ENCODE measurements at regions not wholly inside any gene's neighbourhood (a gene's known extent, or its start where the extent isn't known, plus 50 kb on each side); places are given as distances from the start of the nearest gene placed in this dataset.

DNA sequence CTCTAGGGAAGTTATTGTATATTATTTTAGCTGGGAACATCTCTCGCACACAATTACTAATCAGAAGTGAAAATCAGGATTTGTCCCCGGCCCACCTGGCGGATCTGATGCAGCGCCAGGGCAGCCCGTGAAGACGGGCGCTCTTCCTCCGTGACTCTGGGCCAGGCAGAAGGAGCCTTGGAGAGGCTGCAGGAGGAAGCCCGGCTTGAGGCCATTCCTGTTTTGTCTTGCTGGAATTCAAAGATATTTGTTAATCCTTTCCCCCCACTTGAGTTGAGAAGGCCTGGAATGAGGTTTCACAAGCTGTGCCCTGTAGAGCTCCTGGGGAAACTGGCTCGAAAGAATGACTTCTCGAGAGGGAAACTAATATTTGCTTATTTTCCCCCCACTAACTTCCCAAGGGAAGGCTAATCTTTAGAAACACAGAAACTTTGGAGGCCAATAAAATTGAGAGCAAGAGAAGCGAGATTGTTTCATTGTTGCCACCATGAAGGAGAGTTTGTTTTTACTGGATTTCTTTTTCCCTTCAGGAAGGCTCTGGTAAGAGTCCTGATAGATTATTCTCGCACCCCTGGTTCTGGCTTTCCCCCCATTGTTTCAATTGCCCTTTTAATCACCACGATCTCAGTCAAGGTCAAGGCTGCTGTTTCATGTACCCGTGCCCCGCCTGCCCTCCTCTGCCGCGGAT lies 92.8 kb upstream of the SEPTIN5 start:
- DNase-seq = no peak

- DNase-seq = no peak
Observed at GRCh38 chr22:19622061-19622441, 92.3 kb upstream of the SEPTIN5 start.

- no peak for DNase-seq
Observed at GRCh38 chr22:19625331-19626041, 88.8 kb upstream of the SEPTIN5 start.

GRCh38 chr22:19626042-19626587 lies 88.2 kb upstream of the SEPTIN5 start:
- no peak for DNase-seq

DNA sequence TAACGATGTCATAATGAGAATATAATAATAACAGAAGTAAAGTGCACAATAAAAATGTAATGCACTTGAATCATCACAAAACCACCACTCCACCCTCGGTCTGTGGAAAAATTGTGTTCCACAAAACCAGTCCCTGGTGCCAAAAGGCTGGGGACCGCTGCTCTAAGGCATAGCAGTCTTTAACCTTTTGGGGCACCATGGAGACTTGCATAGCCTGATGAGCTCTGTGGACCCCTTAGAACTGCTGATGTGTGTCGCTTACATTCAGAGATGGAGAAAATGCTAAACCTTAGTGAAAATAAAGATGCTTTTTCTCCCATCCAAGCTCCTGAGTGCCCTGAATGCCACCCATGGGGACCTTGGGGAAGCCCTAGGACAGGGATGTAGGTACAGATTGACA lies 87.6 kb upstream of the SEPTIN5 start:
- no peak for DNase-seq

DNA sequence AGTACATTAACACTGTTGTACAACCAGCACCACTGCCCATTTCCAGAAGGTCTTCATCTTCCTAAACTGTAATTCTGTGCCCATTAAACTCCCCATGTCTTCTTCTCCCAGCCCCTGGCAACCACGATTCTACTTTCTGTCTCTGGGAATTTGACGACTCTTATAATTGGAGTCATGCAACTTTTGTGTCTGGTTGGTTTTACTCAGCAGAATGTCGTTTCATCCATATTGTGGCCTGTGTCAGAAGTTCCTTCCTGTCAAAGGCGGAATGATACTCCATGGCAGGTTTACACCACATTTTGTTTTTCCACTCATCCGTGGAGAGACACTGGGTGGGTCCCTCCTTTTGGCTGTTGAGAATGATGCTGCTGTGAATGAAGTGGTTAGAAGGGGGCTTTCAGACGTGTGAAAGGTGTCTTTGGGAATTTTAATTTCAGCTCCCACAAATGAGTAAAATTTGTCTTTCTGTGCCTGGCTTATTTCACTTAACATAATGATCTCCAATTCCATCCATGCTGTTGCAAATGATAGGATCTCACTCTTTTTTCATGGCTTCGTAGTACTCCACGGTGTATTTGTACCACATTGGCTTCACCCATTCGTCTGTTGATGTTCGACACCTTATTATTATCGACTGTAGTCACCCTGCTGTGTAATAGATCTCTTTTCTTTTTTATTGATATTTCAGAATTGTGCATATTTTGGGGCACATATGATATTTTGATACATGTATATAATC lies 86.1 kb upstream of the SEPTIN5 start:
- no peak for DNase-seq

- no peak for DNase-seq
Observed at GRCh38 chr22:19629331-19629719, 85.0 kb upstream of the SEPTIN5 start.

DNA sequence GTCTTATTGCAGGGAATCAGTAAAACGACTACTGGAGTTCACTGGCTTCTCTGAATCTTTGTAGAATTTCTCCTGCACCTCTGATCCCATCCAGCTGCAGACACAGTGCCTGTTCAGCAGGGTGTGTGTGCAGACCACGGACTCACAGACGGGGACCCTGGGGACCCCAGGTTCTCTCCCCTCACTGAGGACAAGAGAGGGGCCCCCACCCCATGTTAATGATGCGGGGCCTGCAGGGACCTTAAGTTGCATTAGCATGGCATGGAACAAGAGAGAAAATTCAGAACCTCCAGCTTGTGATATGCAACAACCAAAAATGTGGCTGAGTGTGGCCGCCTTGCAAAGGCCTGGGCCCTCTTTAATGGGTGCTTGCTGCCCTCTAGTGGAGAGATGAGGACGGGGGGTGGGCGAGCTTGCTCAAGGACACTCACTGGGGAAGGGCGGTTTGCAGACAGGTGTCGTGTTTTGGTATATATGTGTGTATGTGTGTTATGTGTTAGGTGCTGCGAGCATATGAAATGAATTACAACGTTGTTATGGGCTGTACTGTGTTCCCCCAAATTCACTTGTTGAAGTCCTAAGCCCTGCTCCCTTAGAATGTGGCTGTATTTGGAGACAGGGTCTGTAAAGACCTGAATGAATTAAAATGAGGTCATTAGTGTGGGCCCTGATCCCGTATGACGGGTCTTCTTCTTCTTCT lies 84.4 kb upstream of the SEPTIN5 start:
- peak; percentile 67 to 88 (median 83) for DNase-seq

- no peak for DNase-seq
Observed at GRCh38 chr22:19630614-19631013, 83.7 kb upstream of the SEPTIN5 start.

GRCh38 chr22:19631899-19632667 lies 82.2 kb upstream of the SEPTIN5 start:
- DNase-seq = peak in 2 of 3 donors; percentile 18 to 42

DNA sequence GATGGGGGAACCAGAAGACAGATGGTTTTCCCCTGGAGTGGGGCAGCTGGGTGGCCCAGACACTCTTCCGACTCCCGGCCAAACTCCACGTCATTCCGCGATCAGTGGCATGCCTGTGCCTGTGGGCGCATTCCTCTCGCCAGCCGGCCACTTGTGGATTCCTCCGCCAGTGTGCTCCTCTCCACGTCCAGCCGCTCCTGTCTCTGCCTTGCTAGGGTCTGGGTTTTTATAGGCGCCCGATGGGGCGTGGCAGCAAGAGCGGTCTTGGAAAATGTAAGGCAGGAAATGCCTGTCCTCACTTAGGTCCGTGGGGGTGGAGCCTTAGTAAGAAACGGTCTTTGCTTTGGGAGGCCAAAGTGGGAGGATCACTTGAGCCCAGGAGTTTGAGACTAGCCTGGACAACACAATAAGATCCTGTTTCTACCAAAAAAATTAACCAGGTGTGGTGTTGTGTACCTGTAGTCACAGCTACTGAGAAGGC lies 81.6 kb upstream of the SEPTIN5 start:
- no peak for DNase-seq

GRCh38 chr22:19634226-19634975 lies 79.9 kb upstream of the SEPTIN5 start:
- no peak for DNase-seq

DNA sequence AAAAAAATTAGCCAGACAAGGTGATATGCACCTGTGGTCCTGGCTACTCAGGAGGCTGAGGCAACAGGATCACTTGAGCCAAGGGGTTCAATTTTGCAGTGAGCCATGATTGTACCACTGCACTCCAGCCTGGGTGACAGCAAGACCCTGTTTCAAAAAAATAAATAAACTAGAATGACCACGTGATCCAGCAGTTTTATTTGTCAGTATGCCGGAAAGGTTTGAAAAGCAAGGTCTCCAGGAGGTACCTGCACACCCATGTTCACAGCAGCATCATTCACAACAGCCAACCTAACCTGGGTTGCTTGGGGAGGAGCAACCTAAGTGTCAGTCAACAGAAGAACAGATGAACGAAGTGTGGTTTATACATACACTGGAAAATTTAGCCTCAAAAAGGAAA lies 78.7 kb upstream of the SEPTIN5 start:
- DNase-seq = no peak

- DNase-seq = no peak
Observed at GRCh38 chr22:19636696-19637407, 77.5 kb upstream of the SEPTIN5 start.

GRCh38 chr22:19637408-19638281 lies 76.7 kb upstream of the SEPTIN5 start:
- DNase-seq = no peak

GRCh38 chr22:19638282-19639015 lies 75.9 kb upstream of the SEPTIN5 start:
- no peak for DNase-seq

GRCh38 chr22:19639610-19640135 lies 74.6 kb upstream of the SEPTIN5 start:
- DNase-seq = no peak

DNA sequence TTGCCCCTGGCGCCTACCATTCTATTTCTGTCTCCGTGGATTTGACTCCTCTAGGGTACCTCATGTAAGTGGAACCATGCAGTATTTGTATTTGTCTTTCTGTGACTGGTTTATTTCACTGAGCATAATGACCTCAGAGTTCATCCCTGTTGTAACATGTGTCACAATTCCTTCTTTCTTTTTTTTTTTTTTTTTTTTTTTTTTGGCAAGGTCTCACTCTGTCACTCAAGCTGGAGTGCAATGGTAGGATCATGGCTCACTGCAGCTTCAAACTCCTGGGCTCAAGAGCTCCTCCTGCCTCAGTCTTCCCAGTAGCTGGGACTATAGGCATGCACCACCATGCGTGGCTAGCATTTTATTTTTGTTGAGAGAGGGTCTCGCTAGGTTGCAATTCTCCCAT lies 74.0 kb upstream of the SEPTIN5 start:
- no peak for DNase-seq

All from muscle of back (tissue), 3 donors.